Right hindlimb (tissue), 1 donor: ENCODE measurements at regions not wholly inside any gene's neighbourhood (a gene's known extent, or its start where the extent isn't known, plus 50 kb on each side); places are given as distances from the start of the nearest gene placed in this dataset.
"Not testable (repeated sequence)": the region's sequence is repeated elsewhere in the genome, so short reads cannot be mapped to it uniquely, and the experiment has no call there.

Experiments
- DNase-seq: peaks from one replicate; pipeline ENCODE4 v3.0.0-alpha.2; 2018

DNA sequence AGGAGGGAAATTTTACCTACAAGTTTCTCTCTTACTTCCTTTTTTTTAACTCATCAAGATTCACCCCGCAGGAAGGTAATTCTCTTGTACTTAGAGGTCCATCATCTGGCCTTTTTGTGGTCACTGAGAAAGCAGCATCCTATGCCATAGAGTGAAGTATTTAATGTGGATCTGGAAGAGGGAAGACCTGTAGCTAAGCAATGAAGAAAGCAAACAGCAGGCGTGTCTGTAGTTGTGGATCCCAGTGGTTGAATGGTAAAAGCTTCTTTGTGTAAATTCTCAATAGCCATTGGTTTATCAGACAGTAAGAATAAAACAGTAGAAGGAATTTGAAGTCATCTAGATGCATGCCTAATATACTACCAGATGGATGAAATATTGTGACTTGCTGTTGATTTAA is 196.4 kb downstream of the ANKRD7 start:
- DNase-seq: no peak

DNA sequence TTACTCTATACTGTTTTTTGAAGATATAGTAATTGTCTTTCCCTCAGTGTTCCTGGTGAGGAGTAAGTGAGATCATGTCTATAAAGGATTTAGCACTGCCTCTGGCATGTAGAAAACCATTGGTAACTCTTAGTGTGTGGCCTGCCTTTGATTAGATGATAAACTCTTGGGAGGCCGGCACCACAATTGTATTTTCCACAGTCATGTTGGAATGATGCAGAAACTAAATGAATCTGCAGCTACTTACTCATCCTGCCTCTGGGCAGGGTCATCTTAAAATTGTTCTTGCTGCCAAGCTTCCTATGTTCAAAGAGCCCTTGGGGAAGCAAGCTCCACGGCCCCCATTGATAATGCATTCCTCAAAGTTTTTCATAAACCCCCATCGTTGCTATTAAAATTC is 204.6 kb downstream of the ANKRD7 start:
- DNase-seq: no peak

DNA sequence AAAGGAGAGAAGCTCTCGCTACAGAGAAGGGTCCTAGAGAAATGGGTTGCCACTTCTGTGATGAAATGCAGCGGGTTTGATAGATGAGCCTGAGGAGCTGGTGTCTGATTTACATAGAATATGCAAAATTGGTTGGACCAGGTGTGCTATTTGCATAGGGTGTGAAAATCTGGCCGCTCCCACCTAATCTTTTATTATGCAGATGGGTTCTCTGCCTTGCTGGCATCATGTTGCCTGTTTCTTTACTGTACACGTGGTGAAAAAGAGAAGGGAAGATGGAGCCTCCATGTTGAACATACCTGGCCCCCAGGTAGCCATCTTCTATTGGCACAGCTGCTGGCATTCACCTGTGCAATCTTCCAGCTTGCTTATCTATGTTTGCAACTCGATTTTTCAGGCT is 212.2 kb downstream of the ANKRD7 start:
- DNase-seq: no peak

DNA sequence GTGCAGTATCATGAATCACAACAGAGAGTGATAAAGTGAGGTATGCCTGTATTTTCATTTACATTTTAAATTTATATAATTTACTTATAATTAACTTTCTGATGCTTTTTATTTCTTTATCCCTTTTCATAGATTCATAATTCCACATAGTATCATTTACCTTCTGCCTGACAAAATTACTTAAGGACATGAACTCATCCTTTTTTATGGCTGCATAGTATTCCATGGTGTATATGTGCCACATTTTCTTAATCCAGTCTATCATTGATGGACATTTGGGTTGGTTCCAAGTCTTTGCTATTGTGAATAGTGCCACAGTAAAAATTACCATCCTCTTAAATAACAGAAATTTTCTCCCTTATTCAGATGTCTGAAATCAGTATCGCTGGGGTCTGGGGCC is 224.5 kb downstream of the ANKRD7 start:
- DNase-seq: not testable (repeated sequence)

DNA sequence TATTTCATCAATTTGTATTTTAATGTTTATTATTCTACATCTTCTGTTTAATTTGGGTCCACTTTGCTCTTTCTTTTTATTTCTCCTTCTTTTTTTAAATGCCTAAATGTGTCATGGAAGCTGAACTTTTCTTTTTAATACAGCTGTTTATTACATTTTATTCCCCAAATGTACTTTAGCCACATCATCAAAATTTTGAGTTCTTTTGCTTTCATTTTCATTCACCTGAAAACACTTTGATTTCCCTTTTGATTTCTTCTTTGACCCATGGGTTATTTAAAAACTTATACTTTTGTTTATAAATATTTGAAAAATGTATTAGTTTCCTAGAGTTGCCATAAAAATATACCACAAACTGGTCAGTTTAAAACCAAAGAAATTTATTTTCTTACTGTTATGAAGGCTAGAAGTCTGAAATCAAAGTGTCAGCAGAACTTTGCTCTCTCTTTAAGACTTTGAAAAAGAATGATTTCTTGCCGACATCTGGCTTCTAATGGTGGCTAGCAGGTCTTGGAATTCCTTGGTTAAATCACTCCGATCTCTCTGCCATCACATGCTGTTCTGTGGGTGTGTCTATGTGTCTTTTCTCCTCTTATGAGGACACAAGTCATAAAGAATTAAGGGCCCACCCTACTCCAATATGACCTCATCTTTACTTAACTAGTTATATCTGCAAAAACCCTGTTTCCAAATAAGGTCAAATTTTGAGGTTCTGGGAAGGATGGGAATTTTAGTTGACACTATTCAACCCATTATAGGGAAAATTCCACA is 225.5 kb downstream of the ANKRD7 start:
- no peak for DNase-seq

DNA sequence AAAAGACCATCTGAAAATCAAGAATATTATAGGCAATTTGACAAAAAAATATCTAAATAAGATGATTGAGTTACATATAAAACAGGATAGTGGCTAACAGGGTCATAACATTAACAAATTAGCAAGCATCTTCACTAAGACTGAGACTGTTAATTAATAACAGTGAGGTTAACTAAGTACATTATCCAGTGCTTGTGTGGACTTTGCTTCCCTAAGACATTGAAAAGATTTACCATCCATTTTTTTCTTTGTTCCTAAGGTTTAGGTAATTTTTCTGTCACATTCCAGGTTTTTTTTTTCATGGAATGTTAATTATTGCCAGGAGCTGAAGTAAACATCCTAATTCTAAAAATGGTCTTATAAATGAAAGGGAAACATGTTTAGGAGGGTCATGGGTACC is 227.6 kb downstream of the ANKRD7 start:
- DNase-seq: no peak

DNA sequence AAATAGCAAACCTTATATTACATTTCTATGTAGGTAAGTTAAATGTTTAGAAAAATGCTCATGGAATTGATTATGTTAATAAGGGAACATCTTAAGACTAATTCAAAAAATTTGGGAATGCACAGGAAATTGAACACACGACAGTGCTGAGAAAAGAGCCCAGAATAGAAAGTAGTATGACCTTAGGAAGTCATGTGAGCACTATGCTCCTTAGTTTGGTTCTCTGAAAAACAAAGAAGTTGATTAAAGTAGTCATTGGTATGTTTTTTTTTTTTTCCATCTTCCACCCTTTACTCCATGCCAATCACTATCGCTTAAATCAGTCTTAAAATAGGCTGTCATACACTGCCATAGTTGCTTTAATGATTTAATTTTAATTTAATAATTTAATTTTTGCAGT is 242.9 kb downstream of the ANKRD7 start:
- no peak for DNase-seq

DNA sequence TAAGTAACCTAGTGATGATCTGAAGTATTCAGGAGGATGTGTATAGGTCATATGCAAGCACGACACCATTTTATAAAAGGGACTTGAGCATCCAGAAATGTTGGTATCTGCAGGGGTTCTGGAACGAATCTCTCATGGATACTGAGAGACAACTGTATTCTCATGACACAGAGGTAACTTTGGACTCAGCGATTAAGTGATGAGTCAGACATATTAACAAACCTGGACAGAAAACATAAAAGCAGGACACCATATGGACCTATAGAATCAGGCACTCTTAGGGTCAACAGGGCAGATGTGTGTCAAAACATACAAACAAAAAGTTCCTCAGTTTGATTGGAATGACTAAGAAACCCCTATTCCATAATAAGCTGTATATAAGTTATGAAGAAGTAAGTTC is 248.1 kb downstream of the ANKRD7 start:
- DNase-seq: no peak

DNA sequence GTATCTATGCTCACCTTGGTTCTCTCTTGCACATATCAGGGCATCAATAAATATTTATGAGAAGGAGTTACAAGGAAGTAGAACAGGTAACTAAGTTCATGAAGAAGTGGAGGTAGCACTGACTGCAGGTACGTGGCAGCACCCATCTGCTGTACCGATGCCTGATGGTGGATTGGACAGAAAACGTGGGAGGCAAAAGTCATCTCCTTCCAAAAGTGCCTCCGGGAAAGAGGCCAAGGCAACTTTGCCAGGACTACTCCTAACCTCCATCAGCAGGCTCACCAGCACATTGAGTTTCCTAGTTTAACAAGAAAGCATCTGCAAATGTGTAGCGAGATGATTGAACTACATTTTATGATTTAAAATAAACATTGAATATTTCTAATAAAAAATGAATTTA is 248.8 kb downstream of the ANKRD7 start:
- DNase-seq: no peak

DNA sequence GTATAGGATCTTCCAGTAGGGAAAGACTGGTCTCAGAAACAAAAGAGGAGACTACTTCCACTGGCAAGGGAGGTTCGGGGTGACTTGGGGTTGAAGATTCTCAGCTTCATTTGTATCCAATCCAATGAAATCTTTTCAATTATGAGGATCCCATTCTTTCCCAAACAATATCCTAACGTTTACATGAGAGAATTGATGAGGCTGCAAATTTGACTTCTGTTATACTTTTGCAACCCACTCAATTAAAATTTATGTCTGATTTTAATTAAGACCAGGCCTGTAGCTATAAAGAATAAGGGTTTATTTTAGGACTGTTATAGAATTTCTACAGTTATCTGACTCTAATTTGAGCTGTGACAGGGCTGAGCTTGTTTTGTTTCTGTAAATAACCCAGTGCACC is 251.5 kb downstream of the ANKRD7 start:
- DNase-seq: no peak

DNA sequence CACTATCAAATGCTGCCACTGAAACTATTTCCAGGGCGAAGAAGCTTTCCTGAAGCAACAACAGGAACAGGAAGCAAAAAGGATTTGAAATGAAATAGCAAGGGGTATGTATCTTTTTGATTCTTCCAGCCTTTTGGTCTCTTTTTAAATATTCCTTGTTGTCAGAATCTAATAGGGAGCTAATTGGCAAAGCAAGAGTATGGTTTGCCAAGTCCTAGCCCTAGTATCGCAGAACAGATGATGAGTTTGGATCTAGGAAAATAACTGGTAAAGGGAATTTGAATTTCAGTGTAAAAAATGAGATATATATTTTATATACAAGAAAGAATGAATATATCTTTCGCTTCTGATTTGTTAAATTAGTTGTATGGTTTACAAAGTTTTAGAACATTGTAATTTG is 252.5 kb downstream of the ANKRD7 start:
- no peak for DNase-seq

DNA sequence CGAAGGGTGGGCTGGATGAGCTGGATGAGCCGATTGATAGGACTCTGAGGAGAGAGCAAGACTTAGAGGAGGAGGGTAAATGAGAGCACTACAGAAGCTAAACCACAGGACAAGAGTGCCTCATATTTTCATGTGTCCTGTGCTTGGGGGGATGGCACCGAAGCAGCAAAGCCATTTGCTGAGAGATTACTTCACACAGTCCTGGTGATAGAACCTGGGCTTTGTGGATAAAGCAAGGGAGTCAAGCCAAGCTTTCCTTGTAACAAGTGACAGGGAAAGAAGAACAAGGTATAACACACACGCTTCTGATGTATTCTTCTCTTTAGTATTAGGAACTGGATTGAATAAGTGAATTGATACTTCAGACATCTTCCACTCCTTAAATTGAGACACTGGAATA is 253.7 kb downstream of the ANKRD7 start:
- no peak for DNase-seq

DNA sequence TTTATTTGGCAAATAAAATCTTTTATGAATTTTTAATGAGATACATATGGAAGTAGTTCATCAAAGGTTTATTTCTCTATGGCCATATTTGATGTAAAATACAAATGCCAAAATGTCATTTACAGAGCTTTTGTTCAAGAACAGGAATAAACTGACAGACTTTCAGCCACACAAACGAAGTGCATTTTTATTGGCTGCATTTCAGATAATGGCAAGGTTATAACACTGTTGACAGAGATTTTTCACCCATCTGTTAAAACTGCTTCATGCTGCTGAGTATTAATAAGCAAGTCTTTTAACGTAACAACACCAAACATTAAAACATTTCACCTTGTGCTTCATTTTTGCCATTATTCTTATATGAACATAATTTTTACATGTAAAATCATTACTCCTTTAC is 254.4 kb downstream of the ANKRD7 start:
- DNase-seq: no peak

DNA sequence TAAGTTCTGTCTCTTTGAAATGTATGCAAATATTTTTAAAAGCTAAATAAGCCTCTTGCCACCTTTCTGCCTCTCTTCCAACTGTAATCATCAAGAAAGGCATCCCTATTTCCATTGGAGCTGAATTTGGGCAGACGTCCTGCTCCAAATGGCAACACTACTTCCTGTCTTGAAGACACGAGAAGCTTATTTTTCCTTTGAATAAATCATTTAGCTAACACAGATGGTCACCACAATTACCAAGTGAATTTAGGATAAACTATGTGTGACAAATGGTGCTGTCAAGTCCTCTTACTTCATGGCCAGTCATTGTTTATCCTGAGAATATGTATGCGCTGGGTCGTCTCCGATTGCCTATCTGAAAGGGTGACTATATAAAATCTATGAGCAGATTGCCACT is 268.0 kb downstream of the ANKRD7 start:
- no peak for DNase-seq

DNA sequence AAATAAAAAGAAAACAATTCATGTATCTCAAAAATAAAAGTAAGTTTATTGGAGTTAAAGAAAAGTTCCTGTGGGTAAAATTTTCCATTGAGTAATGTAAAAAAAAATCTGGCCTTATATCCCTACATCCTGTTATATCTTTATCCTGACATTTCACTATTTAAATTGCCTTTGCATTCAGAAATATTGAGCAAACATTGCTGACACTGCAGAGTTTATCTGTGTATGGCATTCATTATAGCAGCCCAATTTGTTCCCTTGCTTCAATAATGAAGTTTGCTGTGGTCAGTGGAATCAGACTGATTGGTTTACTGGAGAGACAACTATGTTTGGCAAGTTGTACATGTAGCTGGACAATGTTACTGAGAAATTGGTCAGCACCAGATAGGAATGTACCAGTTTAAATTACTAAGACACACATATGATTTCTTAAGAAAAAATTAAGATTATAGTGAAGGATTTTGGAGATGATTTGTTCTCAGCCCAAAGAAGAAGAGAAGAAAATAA is 271.7 kb downstream of the ANKRD7 start:
- no peak for DNase-seq

DNA sequence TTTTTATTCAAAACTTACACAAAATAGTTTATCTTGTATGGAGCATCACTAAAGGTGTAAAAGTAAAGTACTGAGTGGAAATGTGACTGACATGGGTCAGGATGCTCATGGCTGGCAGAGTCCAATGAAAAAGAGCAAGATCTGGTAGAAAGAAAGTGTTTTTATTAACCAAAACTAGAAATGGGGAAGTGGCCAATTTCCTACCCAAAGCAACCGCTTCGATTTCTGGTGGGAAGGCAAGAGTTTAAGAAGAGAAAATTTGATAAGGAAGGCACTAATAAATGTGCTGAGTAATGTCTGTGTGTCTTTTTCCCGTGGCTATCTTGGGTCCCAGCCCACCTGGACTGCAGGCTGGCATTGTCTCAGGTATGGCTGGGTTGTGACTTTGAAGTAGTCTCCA is 277.7 kb downstream of the ANKRD7 start:
- DNase-seq: no peak

DNA sequence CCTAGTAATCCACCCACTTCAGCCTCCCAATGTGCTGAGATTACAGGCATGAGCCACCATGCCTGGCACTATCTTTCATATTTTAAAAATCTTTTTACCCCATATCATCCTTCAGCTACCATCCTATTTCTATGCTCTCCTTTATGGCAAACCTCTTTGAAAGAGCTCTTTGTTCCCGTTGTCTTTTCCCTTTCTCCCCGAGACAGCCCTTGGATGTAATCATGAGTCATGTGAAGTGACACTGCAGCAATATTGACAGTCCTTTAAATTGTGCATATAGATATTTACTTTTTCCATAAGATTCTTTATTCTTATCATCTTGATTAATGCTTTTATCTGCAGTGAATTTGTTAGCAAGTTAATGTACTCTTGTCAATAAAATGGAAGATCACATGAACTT is 286.6 kb downstream of the ANKRD7 start:
- no peak for DNase-seq

DNA sequence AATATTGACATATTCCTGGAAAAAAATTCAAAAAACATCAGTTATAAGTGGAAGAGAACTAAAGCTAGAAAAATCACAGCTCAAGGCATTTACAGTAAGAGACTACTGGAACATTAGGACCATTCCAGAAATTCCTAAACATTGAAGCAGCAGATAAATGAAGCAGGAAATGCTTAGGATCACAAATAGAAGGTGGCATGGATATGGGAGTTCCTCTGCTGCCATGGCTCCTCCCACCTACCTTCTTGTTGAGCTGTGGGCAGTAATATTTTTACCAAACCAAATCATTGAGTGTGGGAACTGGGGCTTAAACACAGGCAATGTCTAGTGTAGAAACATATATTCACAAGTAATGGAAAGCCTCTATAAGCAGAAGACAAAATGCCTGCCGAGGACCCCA is 292.8 kb downstream of the ANKRD7 start:
- no peak for DNase-seq

DNA sequence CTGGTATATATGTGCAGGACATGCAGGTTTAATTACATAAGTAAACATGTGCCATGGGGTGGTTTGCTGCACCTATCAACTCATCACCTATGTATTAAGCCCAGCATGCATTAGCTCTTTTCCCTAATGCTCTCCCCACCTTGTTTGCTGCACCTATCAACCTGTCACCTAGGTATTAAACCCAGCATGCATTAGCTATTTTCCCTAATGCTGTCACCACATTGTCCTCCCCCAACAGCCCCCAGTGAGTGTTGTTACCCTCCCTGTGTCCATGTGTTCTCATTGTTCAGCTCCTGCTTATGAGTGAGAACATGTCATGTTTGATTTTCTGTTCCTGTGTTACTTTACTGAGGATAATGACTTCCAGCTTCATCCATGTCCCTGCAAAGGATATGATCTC is 300.5 kb downstream of the ANKRD7 start:
- DNase-seq: no peak

DNA sequence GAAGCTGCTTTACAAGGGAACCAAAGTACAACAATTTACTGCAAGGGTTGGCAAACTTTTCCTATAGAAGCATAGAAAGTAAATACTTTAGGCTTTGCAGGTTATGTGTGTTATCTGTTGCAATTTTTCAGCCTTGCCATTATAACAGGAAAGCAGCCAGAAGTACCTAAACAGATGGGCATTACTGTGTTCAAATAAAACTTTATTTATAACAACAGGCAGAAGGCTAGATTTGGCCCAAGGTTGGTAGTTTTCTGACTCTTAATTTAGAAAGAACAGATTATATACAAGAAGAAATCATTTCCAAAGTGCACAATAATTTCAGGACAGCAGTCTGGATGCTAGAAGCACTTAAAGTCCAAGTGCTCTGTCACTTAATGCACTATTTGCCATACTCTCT is 307.1 kb downstream of the ANKRD7 start:
- no peak for DNase-seq

DNA sequence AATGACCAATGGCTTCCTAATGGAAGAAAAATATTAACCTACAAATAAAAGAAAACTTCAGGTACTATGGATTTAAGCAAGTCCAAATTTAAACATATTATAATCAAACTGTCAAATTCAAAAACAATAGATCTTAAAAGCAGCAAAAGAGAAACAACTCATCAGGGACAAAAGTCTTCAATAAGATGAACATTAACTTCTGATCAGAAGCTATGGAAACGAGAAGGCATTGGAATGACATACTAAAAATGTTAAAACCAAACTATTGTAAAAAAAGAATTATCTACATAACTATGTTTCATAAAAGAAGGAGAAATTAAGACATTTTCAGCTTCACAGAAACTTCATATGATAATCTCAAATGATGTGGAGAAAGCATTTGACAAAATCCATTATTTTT is 334.7 kb downstream of the ANKRD7 start:
- DNase-seq: no peak

DNA sequence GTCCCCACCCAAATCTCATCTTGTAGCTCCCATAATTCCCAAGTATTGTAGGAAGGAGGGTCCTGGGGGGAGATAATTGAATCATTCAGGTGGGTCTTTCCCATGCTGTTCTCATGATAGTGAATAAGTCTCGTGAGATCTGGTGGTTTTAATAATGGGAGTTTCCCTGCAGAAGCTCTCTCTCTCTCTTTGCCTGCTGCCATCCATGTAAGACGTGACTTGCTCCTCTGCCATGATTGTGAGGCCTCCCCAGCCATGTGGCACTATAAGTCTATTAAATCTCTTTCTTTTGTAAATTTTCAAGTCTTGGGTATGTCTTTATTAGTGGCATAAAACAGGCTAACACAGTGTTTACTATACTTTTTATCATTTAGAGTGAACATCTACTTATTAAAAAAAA is 338.8 kb downstream of the ANKRD7 start:
- DNase-seq: no peak

DNA sequence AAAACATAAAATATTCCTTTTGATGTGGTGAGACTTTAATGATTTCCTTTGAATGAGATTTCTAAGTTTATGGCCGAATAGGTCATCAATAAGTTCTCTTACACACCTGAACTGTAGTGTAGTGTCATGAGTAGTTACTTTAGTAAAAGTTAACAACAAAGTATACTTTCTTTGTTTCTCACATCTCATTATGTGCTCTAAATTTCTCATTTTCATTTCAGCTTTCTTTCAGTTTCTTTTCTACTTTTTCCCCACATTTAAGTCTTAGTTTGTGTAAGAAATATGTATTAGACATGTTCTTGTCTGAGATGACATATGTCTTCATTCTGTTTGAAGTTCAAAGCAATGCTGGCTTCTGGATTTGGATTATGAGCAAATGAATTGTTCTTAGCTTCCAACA is 348.1 kb downstream of the ANKRD7 start:
- no peak for DNase-seq

DNA sequence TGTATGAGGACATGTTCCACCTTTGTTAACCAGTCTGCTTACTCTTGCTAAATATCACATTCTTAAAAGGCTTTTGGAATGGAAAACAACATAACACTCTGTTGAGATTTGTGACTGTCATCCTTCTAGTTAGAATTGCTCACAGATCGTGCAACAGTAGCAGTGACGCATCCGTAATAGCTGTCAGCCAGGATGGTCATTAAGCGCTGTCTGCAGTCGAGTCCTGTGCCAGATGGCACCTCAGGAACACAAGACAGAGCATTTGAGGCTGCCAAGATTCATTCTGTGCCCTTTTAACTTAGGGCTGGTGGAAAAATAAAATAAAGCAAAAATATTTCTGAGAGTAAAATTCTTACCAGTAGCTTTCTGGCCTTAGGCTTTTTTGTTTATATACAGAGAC is 348.6 kb downstream of the ANKRD7 start:
- no peak for DNase-seq

DNA sequence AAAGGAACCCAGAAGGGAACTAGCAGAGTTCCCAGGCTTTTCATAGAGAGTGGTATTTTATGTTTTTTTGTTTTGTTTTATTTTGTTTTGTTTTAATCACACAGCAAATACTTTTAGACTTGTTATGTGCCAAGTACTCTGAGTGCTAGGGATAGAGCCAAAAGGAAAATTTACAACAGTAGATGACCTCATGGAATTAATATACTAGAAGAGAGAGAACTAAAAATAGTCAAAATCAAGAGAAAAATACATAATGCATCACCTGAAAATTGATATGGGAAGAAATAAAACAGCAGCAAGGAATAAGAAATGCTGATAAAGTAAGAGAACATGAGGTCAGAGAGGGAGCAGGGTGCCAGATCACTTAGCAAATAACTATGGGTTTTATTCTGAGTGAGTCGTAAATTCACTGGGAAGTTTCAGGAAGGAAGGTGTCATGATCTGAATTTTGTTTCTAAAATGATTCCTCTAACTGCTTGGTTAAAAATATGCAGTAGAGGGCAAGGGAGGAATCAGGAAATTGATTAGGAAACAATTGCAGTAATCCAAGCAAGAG is 351.0 kb downstream of the ANKRD7 start:
- no peak for DNase-seq
